GM12891 (cell line): ENCODE measurements at regions not wholly inside any gene's neighbourhood (a gene's known extent, or its start where the extent isn't known, plus 50 kb on each side); places are given as distances from the start of the nearest gene placed in this dataset.

Source experiments
- PAX5 ChIP-seq: IDR thresholded peaks from 2 replicates; pipeline ENCODE4 v1.6.1; 2011; ENCODE audit warnings: low read length, moderate library complexity, mild to moderate bottlenecking; ENCODE audit not compliant: insufficient read depth, severe bottlenecking
- POLR2A ChIP-seq: IDR thresholded peaks from 2 replicates; pipeline ENCODE4 v1.6.1; 2011; ENCODE audit warnings: low read depth, low read length, control low read depth
- POLR2AphosphoS5 ChIP-seq: IDR thresholded peaks from 2 replicates; pipeline ENCODE4 v1.6.1; 2011; ENCODE audit warnings: low read depth, low read length, control low read depth
- SPI1 ChIP-seq: IDR thresholded peaks from 2 replicates; pipeline ENCODE4 v1.6.1; 2011; ENCODE audit warnings: low read depth, low read length, control low read depth

DNA sequence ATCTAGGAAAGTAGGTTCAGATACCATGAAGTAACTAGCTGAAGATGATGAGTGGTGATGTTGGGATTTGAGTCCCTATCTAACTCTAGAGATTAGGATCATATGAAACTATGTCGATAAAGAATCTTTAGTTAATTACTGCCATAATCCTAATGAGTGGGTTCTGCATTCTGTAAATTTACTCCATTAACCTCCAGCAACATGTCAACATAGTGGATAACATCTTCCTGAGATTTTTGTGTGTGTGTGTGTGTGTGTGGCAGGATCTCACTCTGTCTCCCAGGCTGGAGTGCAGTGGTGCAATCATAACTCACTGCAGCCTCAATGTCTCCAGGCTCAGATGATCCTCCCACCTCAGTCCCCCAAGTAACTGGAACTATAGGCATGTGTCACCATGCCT lies 272.9 kb upstream of the DPH6 start:
- TF ChIP-seq POLR2A, result no peak
- no peak for TF ChIP-seq POLR2AphosphoS5
- TF ChIP-seq PAX5, result no peak
- TF ChIP-seq SPI1, result no peak
